Stimulated activated CD4-positive, alpha-beta T cell treated with anti-CD3 and anti-CD28 coated beads, TNF-alpha, amount 100 ng/mL, for 4 hours (primary cell): ENCODE measurements at regions not wholly inside any gene's neighbourhood (a gene's known extent, or its start where the extent isn't known, plus 50 kb on each side); places are given as distances from the start of the nearest gene placed in this dataset.
"Not testable (repeated sequence)": the region's sequence is repeated elsewhere in the genome, so short reads cannot be mapped to it uniquely, and the experiment has no call there.

ENCODE experiments used
- DNase-seq, 3 experiments: peaks; one replicate each; pipeline ENCODE4 v3.0.0-alpha.2; 2020; ENCODE audit warnings: low read depth in 3 of 3

GRCh38 chr11:86167499-86168164 lies 76.9 kb upstream of the EED start:
- DNase-seq: no peak

GRCh38 chr11:86166287-86166686 lies 78.3 kb upstream of the EED start:
- DNase-seq: not testable (repeated sequence)

DNA sequence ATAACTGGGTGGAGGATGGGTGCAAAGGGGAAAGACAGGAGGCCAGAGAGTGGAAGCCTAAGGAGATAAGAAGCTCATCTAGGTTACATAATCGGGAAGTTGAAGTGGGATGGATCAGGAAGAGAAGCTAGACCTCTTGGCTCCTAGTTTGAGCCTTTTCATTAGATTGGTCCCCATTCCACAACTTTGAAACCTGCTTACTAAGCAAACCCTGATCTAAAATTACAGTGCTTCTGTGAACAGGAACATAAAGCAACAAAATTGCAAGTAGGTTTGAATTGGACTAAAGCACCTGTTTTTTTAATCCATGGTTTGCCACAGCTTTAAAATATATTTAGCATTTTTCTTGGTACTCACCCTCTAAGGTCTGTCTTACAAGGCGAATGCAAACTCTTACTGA lies 80.4 kb upstream of the EED start:
- DNase-seq: no peak

GRCh38 chr11:86163221-86163876 lies 81.2 kb upstream of the EED start:
- not testable (repeated sequence) for DNase-seq

DNA sequence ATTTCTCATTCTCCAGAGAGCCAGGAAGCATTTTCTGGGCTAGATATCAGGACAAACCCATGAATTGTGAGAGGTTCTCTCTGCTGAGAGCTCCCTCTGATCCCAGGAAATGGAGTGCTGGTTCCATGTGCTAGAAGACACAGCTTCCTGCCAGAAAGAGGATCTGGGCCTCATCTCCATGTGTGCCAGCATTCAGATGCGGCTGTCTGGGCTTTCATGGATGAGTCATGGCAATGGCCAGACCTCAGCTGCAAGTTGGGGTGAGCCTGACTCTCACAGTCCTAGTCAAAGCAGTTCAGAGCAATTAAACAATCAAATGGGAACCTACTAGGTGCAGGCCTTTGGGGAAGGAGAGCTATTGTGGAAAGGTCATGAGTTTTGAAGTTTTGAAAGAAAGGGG lies 82.3 kb upstream of the EED start:
- DNase-seq: no peak

- no peak for DNase-seq
Measured at GRCh38 chr11:86161837-86162236, 82.7 kb upstream of the EED start.

DNA sequence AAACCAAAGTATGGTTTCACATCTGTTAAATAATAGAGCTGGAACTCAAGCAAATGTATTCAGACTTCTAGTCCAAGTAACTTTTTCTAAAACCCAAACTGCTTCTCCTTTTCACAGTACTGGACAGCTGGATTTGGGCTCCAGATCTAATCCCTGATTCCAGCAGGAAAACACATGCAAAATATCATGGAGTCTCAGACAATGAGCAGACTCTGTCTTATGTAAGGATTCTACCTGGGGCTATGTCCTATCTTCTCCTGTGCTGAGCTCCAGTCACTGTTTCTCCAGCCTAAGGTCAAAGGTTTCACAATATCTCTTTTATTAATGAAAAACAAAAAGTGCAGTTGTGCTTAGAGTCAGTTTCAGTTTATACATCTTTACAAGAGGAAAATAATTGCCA lies 83.2 kb upstream of the EED start:
- DNase-seq: no peak

DNA sequence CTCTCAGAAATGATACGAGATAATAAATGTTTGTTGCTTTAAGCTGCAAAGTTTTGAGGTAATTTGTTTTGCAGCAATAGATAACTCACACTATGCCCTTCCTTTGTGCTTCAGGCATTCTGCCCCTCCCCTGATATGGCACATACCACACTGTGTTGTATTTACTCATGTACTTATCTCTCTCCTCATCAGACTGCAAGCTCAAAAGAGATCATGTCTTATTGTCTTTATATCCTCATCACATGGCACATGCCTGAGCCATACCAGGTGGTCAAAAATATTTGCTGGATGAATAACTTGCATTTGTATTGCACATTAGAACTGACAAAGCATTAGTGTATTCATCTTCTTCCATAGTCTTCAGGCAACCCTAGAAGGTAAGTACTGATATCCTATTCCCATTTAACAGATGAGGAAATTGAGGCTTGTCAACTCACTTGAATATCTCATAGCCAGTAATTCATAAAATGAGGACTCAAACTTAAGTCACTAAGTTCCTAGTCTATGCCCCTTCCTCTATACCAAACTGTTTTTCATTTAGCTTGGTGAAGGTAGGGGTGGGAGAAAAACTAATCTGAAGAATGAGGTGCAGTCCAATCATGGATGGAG lies 83.9 kb upstream of the EED start:
- DNase-seq: no peak

DNA sequence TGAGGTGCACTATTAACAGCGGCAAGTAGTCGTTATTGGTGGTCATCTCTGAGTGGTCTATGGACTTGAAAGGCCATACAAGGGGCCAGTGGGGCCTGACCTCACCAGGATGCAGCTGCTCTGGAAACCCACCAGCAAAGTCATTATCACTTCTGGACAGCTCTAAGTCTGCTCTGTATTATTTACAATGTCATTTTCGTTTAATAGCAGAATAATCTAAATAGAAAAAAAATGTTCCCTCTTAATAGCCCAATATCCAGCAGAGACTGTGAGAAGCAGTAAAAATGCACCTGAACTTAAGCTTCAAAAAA lies 85.0 kb upstream of the EED start:
- no peak for DNase-seq

GRCh38 chr11:86158704-86159580 lies 85.6 kb upstream of the EED start:
- no peak for DNase-seq

DNA sequence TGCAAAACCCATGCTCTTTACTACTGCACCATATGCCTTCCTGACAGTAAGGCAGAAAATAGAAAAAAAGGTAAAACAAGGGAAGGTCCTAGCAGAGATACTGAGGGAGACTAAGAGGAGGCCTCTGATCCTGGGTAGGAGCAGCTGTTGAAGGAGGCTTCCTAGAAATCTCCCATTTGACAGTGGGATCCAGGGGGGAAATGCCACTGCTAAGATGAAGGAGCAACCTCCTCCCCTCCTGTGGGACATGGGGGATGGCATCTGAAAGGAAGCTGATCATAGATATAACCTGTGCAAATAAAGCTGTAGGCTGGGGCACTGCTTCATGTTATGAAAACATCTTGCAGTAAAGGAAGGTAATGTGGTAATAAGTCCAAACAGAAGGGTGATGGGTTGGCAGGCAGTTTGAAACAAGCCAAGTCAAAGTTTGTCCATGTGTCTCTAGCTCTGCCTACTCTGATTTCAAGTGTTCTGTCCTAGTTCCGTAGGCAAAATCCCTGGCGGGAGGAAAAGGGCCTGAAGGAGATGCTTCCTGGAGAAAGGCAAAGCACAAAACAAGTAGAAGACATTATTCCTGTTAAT lies 86.7 kb upstream of the EED start:
- DNase-seq: no peak

- no peak for DNase-seq
Measured at GRCh38 chr11:86156397-86156955, 87.6 kb upstream of the PICALM start.

- no peak for DNase-seq
Measured at GRCh38 chr11:86155200-86155844, 86.4 kb upstream of the PICALM start.

- no peak for DNase-seq
Measured at GRCh38 chr11:86153439-86153838, 84.6 kb upstream of the PICALM start.

DNA sequence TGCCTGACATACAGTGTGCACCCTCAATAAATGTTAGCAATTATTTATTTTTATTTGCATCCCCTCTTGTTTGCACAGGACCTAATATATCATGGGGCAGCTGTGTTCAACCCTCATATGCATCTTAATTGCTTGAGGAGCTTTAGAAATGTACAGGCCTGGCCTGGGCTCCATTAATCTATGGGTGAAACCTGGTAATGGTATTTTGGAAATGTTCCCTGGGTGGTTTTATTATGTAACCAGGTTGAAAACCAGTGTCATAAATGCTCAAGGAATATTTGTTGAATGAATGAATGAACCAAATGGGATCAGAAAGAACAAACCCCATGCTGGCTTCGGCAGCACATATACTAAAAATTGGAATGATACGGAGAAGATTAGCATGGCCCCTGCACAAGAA lies 84.0 kb upstream of the PICALM start:
- DNase-seq: no peak

- no peak for DNase-seq
Measured at GRCh38 chr11:86152006-86152862, 83.3 kb upstream of the PICALM start.

DNA sequence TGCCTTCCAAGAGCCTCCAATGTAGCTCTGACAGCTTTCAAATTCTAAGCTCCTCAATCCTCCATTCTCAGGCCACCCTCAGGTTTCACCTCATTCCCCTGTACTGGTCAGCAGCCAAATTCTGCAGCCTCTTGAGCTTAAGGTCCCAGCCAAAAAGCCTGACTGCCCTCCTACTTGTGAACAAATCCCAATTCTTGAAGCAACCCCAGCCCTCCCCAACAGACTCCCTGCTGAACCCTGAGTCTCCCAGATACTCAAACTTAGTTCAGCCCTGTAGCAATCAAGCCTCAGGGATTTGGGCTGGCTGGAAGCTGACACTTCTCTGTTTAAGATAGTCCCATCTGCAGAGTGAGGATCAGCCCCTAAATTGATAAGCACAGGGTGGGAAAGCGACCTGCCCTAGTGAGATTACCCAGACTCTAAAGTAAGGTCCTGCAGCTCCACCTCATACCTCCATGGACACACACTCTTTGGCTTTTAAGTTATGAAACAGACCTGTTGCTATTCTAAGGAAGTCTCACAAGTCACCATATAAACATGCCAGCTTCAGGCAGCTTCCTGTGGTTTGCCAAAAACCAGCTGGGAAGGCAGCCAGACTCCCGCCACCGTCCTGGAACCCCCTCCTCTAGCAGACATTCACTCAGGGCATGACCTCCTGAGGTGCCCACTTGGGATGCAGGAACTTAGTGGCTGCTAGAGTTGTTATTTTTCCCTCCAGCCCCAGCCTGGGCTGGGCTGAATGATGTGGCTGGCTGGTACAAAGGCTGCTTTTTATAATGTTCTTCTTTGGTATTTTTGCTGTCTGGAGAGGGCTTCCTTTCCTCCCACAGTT lies 82.5 kb upstream of the PICALM start:
- no peak for DNase-seq

GRCh38 chr11:86150847-86151173 lies 81.9 kb upstream of the PICALM start:
- no peak for DNase-seq

DNA sequence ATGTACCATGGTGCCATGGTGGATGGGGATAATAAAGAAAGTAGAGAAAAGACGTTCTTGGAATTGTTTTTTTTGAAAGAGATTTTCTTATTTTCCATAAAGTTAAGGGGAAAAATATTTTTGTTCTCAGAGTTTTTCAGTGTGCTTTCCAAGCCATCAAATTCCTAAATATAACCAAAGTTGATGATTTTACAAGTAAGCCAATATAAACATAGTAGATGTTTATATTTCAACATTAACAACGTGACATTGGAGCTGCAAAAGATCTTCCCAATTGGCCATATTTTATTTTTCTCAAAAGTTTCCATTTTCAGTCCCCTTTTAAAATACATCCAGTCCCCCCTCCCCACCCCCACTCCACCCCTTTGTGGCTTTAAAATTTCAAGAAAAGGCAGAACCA lies 80.9 kb upstream of the PICALM start:
- no peak for DNase-seq

DNA sequence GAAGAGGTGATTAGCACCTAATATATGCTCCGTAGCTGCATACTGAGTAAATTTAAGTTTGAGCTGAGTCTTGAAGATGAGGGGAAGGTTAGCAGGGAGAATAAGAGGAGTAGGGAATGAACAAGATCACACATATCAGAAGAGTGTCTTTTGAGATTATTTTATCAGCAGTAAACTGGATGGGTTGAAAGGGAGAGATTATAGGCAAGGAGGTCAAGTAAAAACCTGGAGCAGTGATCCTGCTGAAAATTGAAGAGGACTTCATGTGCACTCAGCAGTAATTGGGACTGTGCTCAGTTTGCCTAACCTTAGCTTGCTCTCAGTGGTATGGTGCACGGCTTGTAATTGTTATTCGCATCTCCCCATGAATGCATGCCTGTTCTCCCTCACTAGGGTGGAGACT lies 79.5 kb upstream of the PICALM start:
- DNase-seq: no peak
